ENCODE measurements at regions not wholly inside any gene's neighbourhood (a gene's known extent, or its start where the extent isn't known, plus 50 kb on each side); places are given as distances from the start of the nearest gene placed in this dataset.

DNA sequence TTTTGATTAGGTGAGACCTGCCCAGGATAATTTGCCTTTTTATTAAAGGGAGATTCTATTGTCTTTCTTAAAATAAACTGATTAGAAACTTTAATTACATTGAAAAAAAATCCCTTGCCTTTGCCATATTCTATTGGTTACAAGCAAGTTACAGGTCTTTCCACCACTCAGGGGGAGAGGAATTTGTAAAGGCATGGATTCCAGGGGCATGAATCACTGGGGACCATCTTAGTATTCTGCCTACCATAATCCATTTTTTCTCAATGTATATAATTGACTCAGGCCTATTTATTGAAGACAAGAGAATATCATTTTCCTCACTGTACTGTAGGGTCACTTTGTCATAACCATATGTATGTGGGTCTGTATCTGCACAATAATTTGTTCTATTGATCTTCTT is 124.3 kb upstream of the PDE4B start:
- no peak overlapping the region for H3K4me3 Mint-ChIP-seq
- intact Hi-C loops (cut with micrococcal nuclease): no loop called here
- no peaks in the 10 kb centered on the region for H3K4me1 Mint-ChIP-seq (ENCODE audit: low read depth)
- DNase-seq: no peak
- peaks cover 8% of the 10 kb centered on the region for H3K27me3 Mint-ChIP-seq
- no peak overlapping the region for H3K27ac Mint-ChIP-seq
- POLR2A ChIA-PET: no interaction called here
- CTCF ChIA-PET: no interaction called here
- no peaks in the 10 kb centered on the region for H3K36me3 Mint-ChIP-seq
- peaks cover 10% of the 10 kb centered on the region for H3K9me3 Mint-ChIP-seq

DNA sequence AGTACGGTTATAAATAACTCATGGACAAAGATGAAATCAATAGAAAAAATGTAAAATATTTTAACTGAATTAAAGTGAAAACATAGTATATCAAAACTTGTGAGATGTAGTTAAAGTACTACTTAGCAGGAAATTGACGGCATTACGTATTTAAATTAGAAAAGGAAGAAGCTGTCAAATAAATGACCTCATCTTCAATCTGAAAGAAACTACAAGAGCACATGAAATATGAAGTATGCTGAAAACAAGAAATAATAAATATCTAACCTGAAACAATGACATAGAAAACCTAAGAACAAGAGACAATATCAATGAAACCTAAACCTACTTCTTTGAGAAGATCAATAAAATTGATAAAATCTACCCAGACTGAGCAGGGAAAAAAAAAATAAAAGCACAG is 122.2 kb upstream of the PDE4B start:
- ChIA-PET POLR2A (no interaction called here), CTCF (no interaction called here)
- H3K4me1 Mint-ChIP-seq (ENCODE audit: low read depth): no peaks in the 10 kb centered on the region
- no peaks in the 10 kb centered on the region for H3K36me3 Mint-ChIP-seq
- H3K27me3 Mint-ChIP-seq: peaks cover 8% of the 10 kb centered on the region
- peaks cover 10% of the 10 kb centered on the region for H3K9me3 Mint-ChIP-seq
- H3K27ac Mint-ChIP-seq: no peak overlapping the region
- intact Hi-C loops (cut with micrococcal nuclease): no loop called here
- DNase-seq: no peak
- no peak overlapping the region for H3K4me3 Mint-ChIP-seq

DNA sequence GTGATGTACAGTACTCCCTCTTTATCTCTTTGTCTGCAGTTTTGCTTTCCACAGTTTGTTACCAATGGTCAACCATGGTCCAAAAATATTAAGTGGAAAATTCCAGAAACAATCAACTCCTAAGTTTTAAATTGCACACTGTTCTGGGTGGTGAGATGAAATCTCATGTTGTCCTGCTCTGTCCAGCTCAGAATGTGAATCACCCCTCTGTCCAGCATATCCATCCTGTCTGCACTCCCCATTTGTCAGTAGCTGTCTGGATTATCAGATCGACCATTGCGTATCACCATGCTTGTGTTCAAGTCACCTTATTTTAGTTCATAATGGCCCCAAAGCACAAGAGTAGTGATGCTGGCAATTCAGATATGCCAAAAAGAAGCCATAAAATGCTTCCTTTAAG is 118.2 kb upstream of the PDE4B start:
- Mint-ChIP-seq H3K4me3 (no peak overlapping the region), H3K9me3 (no peaks in the 10 kb centered on the region), H3K27ac (no peak overlapping the region), H3K4me1 (ENCODE audit: low read depth) (no peaks in the 10 kb centered on the region), H3K36me3 (no peaks in the 10 kb centered on the region), H3K27me3 (no peaks in the 10 kb centered on the region)
- ChIA-PET CTCF (interaction anchor here (3.2 kb wide), 1 partner anchor 13 kb away, joined by 15 read pairs; no protein-coding TSS in a partner anchor), POLR2A (no interaction called here)
- DNase-seq: no peak
- intact Hi-C loops (cut with micrococcal nuclease): no loop called here

DNA sequence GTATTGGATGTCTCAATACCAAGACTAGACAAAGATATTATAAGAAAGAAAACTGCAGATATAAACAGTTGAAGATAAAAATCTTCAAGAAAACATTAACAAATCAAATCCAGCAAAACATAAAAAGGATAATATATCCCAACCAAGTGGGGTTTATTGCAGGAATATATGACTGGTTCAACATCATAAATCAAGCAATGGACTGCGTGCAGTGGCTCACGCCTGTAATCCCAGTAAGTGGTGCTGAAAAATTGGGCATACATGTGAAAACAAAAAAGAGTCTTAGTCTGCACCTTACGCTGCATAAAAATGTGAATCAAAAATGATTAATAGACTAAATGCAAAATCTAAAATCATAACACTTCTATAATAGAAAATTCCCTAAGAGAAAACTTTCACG is 112.9 kb upstream of the PDE4B start:
- ChIA-PET CTCF (no interaction called here), POLR2A (no interaction called here)
- H3K27ac Mint-ChIP-seq: no peak overlapping the region
- H3K36me3 Mint-ChIP-seq: no peaks in the 10 kb centered on the region
- H3K9me3 Mint-ChIP-seq: no peaks in the 10 kb centered on the region
- H3K4me1 Mint-ChIP-seq (ENCODE audit: low read depth): no peaks in the 10 kb centered on the region
- no peak overlapping the region for H3K4me3 Mint-ChIP-seq
- DNase-seq: no peak
- intact Hi-C loops (cut with micrococcal nuclease): loop anchor here (10.0 kb wide), 1 partner anchor 855 kb away; no protein-coding TSS in a partner anchor
- peaks cover 4% of the 10 kb centered on the region for H3K27me3 Mint-ChIP-seq

DNA sequence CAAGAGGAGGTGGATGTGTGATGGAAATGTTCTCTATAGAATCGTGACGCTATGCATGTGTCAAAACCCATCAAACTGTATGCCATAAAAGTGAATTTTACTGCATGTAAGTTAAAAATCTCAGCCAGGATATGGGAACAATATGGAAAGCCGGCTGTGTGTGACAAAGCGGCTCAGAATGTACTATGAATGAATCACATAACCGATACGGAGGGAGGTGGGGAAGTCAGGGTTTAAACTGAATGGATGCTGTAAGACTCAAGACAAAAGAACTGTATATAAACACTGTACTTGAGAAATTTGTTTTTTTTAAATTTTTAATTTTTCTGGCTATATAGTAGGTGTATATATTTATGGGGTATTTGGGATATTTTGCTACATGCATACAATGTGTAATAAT is 111.6 kb upstream of the PDE4B start:
- Mint-ChIP-seq H3K4me1 (ENCODE audit: low read depth) (no peaks in the 10 kb centered on the region), H3K9me3 (no peaks in the 10 kb centered on the region), H3K27ac (no peak overlapping the region), H3K27me3 (peaks cover 7% of the 10 kb centered on the region), H3K36me3 (no peaks in the 10 kb centered on the region), H3K4me3 (no peak overlapping the region)
- intact Hi-C loops (cut with micrococcal nuclease): loop anchor here (10.0 kb wide), 1 partner anchor 856 kb away; no protein-coding TSS in a partner anchor
- no peak for DNase-seq
- CTCF ChIA-PET: no interaction called here
- POLR2A ChIA-PET: no interaction called here

DNA sequence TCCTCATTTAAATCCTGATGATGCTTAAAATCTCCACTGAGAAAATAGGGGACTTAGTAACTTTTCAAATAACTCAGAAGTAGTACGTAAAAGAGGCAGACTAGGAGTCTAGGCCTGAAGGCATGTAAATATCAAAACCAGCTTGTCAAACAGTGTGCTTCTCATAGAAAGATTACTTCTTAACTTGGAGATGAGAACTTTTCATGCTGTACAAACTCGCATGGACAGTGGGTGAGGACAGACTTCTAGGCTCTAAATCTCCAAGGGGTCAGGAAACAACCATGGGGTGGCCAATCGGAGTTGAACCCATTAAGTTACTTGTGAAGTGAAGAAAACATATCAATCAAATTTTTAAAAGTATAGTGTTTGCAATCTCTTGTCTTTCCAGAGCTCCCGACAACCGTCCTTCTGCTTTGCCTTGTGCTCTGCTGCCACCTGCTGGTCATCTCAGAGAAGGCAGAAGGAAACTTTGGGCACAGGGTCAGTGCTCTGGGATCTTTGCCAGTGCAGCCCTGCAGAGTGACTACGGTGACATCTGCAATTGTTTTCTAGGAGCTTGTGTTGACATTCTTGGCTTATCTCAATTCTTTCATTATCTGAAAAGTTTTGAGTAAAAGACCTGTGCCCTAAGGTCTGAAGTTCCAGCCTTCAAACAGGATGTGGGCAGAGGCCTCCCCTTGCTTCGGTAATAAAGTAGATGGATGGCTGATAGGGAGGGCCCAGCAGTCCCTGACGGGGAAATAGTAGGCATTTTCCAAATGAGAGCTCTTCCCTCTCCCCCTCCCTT is 105.1 kb upstream of the PDE4B start:
- POLR2A ChIA-PET: no interaction called here
- intact Hi-C loops (cut with micrococcal nuclease): loop anchor here (1.0 to 10.0 kb wide), 5 partner anchors 257 to 1001 kb away; no protein-coding TSS in a partner anchor

DNA sequence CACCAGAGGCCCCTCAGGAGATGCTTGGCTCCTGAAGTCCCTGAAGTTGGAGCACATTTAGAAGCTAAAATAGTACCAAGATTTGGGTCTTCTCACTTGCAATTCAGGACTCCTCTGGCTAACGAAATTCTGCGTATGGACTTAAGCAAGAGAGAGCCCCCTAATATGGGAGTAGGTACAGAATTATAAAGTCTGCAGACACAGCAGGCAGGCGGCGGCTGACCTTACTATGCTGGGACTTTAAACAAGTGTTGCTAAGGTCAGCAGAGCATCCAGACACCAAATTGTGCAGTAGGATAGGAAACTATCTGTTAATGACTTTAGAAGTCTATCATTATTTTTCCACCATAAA is 104.5 kb upstream of the PDE4B start:
- Mint-ChIP-seq H3K27me3 (peaks cover 10% of the 10 kb centered on the region), H3K9me3 (no peaks in the 10 kb centered on the region), H3K27ac (no peak overlapping the region), H3K4me3 (no peak overlapping the region), H3K4me1 (ENCODE audit: low read depth) (no peaks in the 10 kb centered on the region), H3K36me3 (no peaks in the 10 kb centered on the region)
- ChIA-PET CTCF (interaction anchor here (0.6 to 8.6 kb wide), 31 partner anchors 9 to 909 kb away, joined by 3 to 150 read pairs (median 7); no protein-coding TSS in a partner anchor), POLR2A (no interaction called here)
- no peak for DNase-seq
- intact Hi-C loops (cut with micrococcal nuclease): loop anchor here (10.0 kb wide), 1 partner anchor 863 kb away; no protein-coding TSS in a partner anchor

More for the DNA sequence above, 105.1 kb upstream of the PDE4B start:
- peaks cover 10% of the 10 kb centered on the region for H3K27me3 Mint-ChIP-seq
- H3K4me3 Mint-ChIP-seq: no peak overlapping the region
- no peaks in the 10 kb centered on the region for H3K36me3 Mint-ChIP-seq
- H3K9me3 Mint-ChIP-seq: no peaks in the 10 kb centered on the region
- no peaks in the 10 kb centered on the region for H3K4me1 Mint-ChIP-seq (ENCODE audit: low read depth)
- peak; percentile 85 for DNase-seq
- H3K27ac Mint-ChIP-seq: no peak overlapping the region
- CTCF ChIA-PET: interaction anchor here (0.6 to 8.6 kb wide), 45 partner anchors 10 to 908 kb away, joined by 3 to 150 read pairs (median 4); no protein-coding TSS in a partner anchor

DNA sequence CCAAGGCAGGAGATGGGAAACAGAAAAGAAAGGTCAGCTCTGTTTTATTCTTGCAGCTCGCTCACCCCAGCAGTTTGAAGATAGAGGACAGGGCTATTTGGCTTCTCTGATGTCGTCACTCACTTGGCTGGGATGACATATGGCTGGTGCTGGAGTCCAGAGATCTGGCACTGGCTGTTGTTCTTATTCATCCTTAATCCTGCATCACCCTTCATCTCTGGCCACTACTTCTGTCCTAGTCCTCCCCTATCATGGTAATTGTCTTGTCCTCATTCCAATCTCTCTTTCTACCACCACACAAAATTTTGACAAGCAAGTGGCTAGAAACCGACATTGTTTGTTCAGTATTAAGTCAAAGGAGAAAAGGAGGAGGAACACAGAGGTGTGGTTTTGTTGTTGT is 103.8 kb upstream of the PDE4B start:
- Mint-ChIP-seq H3K27ac (no peak overlapping the region), H3K9me3 (no peaks in the 10 kb centered on the region), H3K27me3 (peaks cover 10% of the 10 kb centered on the region), H3K4me1 (ENCODE audit: low read depth) (no peaks in the 10 kb centered on the region), H3K4me3 (no peak overlapping the region), H3K36me3 (no peaks in the 10 kb centered on the region)
- ChIA-PET POLR2A (no interaction called here), CTCF (interaction anchor here (1.5 to 8.6 kb wide), 4 partner anchors 322 to 627 kb away, joined by 3 to 150 read pairs (median 10); no protein-coding TSS in a partner anchor)
- no peak for DNase-seq
- intact Hi-C loops (cut with micrococcal nuclease): loop anchor here (10.0 kb wide), 1 partner anchor 864 kb away; no protein-coding TSS in a partner anchor

DNA sequence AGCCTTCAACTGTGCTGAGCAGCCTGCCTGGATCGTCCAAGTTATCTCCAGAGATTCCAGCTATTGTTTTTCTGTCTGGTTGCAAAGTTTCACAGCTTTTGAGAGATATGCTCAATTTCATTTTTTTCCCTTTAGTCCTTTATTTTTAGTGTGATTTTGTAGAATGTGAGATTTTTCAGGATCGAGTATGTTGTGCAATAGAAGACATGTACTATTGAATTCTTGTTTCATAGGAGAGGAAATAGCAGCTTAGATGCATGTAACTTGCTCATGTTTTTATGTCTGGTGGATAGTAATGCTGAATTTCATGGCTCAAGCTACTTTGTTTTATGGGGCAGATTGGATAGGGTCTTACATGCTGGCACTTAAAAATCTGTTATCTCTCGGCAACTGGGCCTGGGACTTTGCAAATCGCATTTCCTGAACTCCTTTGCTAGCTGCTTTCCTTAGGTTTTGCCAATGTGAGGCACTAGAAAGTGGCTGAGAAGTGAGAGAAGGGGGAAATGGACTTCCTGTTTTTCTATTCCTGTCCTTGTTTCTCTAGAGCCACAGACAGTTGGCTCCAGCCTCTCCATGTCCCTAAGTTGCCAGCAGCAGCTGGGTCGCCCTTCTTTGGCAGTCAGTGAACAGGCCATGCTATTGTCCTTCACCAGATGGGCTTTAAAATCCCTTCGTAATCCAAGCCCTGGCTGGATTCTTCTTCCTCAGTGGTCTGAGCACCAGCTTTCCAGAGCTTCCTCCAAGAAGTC is 101.4 kb upstream of the PDE4B start:
- H3K4me1 Mint-ChIP-seq (ENCODE audit: low read depth): no peaks in the 10 kb centered on the region
- no peak for DNase-seq
- H3K9me3 Mint-ChIP-seq: no peaks in the 10 kb centered on the region
- POLR2A ChIA-PET: no interaction called here
- H3K27me3 Mint-ChIP-seq: peaks cover under 1% of the 10 kb centered on the region
- CTCF ChIA-PET: interaction anchor here (0.8 to 8.6 kb wide), 4 partner anchors 9 to 457 kb away, joined by 3 to 150 read pairs (median 4); no protein-coding TSS in a partner anchor
- H3K36me3 Mint-ChIP-seq: no peaks in the 10 kb centered on the region
- no peak overlapping the region for H3K4me3 Mint-ChIP-seq
- intact Hi-C loops (cut with micrococcal nuclease): no loop called here
- no peak overlapping the region for H3K27ac Mint-ChIP-seq

DNA sequence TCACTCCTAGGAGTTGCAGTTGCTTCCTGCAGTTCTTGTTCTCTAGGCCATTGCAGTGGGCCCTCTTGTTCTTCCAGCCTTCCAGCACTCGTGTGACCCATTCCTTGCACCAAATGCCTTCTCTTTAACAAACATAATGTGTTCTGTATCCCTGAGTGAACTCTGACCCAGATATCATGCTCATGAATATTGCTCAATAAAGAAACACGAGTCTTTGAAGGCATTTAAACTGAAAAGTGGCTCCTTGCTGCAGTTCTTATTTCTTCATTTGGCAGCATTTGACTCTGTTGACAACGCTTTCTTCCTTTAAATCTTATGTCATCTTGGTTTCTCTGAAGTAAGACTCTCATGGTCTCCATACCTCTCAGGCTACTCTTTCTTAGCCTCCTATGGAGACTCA is 100.7 kb upstream of the PDE4B start:
- Mint-ChIP-seq H3K4me1 (ENCODE audit: low read depth) (no peaks in the 10 kb centered on the region), H3K36me3 (no peaks in the 10 kb centered on the region), H3K27me3 (peaks cover 2% of the 10 kb centered on the region), H3K4me3 (no peak overlapping the region), H3K9me3 (no peaks in the 10 kb centered on the region), H3K27ac (no peak overlapping the region)
- DNase-seq: no peak
- ChIA-PET CTCF (interaction anchor here (0.8 to 8.6 kb wide), 3 partner anchors 13 to 458 kb away, joined by 3 to 150 read pairs (median 4); no protein-coding TSS in a partner anchor), POLR2A (no interaction called here)
- intact Hi-C loops (cut with micrococcal nuclease): no loop called here

DNA sequence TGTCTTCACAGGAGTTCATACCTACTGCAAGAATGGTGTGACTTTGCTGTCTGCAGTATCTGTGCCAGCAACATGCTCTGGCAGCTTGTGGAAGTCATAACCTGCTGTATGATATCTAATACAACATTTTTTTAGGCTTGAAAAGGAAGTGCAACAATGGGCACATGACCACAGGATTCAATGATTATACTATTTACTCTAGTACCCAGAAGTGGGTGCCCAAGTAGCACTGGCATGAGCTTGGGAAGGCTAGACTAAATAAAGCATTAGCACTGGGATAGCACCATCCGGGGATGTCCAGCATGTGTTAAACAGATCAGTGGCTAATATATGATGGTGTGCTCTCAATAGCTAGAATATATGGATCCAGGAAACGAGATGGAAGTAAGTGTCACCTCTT is 98.6 kb upstream of the PDE4B start:
- DNase-seq: no peak
- CTCF ChIA-PET: no interaction called here
- Mint-ChIP-seq H3K27ac (no peak overlapping the region), H3K9me3 (no peaks in the 10 kb centered on the region), H3K4me1 (ENCODE audit: low read depth) (no peaks in the 10 kb centered on the region), H3K36me3 (no peaks in the 10 kb centered on the region), H3K4me3 (no peak overlapping the region), H3K27me3 (peaks cover 2% of the 10 kb centered on the region)
- intact Hi-C loops (cut with micrococcal nuclease): no loop called here
- POLR2A ChIA-PET: no interaction called here

DNA sequence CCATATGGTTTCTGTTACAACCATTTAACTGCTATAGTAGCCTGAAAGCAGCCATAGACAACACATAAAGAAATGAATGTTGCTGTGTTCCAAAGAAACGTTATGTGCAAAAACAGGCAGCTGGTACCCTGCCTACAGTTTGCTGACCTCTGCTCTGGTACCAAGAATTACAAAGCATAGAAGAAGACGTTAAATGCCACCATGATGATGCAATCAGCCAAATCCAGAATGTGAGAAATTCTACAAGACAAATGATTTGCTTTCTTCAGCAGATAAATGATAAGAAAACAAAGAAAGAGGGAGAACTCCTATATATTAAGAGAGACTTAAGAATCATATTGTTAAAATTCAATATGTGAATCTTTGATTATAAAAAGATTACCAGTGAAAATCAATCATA is 97.8 kb upstream of the PDE4B start:
- POLR2A ChIA-PET: no interaction called here
- intact Hi-C loops (cut with micrococcal nuclease): no loop called here
- DNase-seq: no peak
- no peaks in the 10 kb centered on the region for H3K4me1 Mint-ChIP-seq (ENCODE audit: low read depth)
- H3K9me3 Mint-ChIP-seq: no peaks in the 10 kb centered on the region
- no peak overlapping the region for H3K27ac Mint-ChIP-seq
- no peaks in the 10 kb centered on the region for H3K36me3 Mint-ChIP-seq
- CTCF ChIA-PET: no interaction called here
- H3K4me3 Mint-ChIP-seq: no peak overlapping the region
- H3K27me3 Mint-ChIP-seq: peaks cover 2% of the 10 kb centered on the region

Data from activated CD4-positive, alpha-beta memory T cell treated with anti-CD3 and anti-CD28 coated beads for 36 hours (primary cell).